H9 (cell line): ENCODE measurements at regions not wholly inside any gene's neighbourhood (a gene's known extent, or its start where the extent isn't known, plus 50 kb on each side); places are given as distances from the start of the nearest gene placed in this dataset.

Source experiments
- DNase-seq: peaks from one replicate; pipeline ENCODE4 v3.0.0-alpha.2; 2017
- H2AFZ ChIP-seq: one replicate; pipeline ENCODE4 v1.6.1; 2013; ENCODE audit warnings: mild to moderate bottlenecking, low read length, control low read depth, moderate library complexity
- H2AK5ac ChIP-seq: 2 replicates; pipeline ENCODE4 v1.6.1; 2013; ENCODE audit warnings: low read length, control low read depth, mixed read lengths; ENCODE audit not compliant: insufficient read length
- H2BK120ac ChIP-seq: one replicate; pipeline ENCODE4 v1.6.1; 2013; ENCODE audit warnings: low read depth, mild to moderate bottlenecking, low read length, control low read depth, inconsistent platforms; ENCODE audit not compliant: poor library complexity, severe bottlenecking
- H2BK12ac ChIP-seq: 2 replicates; pipeline ENCODE4 v1.6.1; 2013; ENCODE audit warnings: low read length, control low read depth, mixed read lengths, low read depth; ENCODE audit not compliant: insufficient read length
- H2BK15ac ChIP-seq: 2 replicates; pipeline ENCODE4 v1.6.1; 2013; ENCODE audit warnings: low read depth, low read length, control low read depth
- H2BK20ac ChIP-seq: one replicate; pipeline ENCODE4 v1.6.1; 2013; ENCODE audit warnings: low read depth, mild to moderate bottlenecking, low read length, control low read depth, inconsistent platforms; ENCODE audit not compliant: poor library complexity, severe bottlenecking
- H2BK5ac ChIP-seq: 2 replicates; pipeline ENCODE4 v1.6.1; 2013; ENCODE audit warnings: low read length, control low read depth, mixed read lengths; ENCODE audit not compliant: insufficient read length
- H3K14ac ChIP-seq: 2 replicates; pipeline ENCODE4 v1.6.1; 2013; ENCODE audit warnings: low read length, control low read depth; ENCODE audit not compliant: insufficient read depth
- H3K18ac ChIP-seq: 2 replicates; pipeline ENCODE4 v1.6.1; 2013; ENCODE audit warnings: low read depth, mild to moderate bottlenecking, mixed read lengths, low read length, control low read depth; ENCODE audit not compliant: insufficient read length
- H3K23ac ChIP-seq: 2 replicates; pipeline ENCODE4 v1.6.1; 2013; ENCODE audit warnings: low read length, control low read depth, mixed read lengths, low read depth; ENCODE audit not compliant: insufficient read length
- H3K23me2 ChIP-seq: 2 replicates; pipeline ENCODE4 v1.6.1; 2013; ENCODE audit warnings: low read depth, mild to moderate bottlenecking, mixed read lengths, low read length, control low read depth; ENCODE audit not compliant: insufficient read length, poor library complexity, severe bottlenecking
- H3K27ac ChIP-seq: 2 replicates; pipeline ENCODE4 v1.5.1; 2013; ENCODE audit warnings: low read length, control low read depth, mixed read lengths, low read depth; ENCODE audit not compliant: insufficient read length
- H3K27me3 ChIP-seq: 2 replicates; pipeline ENCODE4 v1.6.1; 2013; ENCODE audit warnings: low read length, control low read depth, inconsistent platforms; ENCODE audit not compliant: insufficient read depth
- H3K4ac ChIP-seq: 2 replicates; pipeline ENCODE4 v1.6.1; 2013; ENCODE audit warnings: low read depth, mild to moderate bottlenecking, control low read depth, inconsistent platforms, low read length, moderate library complexity
- H3K4me1 ChIP-seq: 2 replicates; pipeline ENCODE4 v1.6.1; 2013; ENCODE audit warnings: low read length, control low read depth, inconsistent platforms; ENCODE audit not compliant: insufficient read depth
- H3K4me2 ChIP-seq: 2 replicates; pipeline ENCODE4 v1.6.1; 2013; ENCODE audit warnings: low read length, control low read depth, mixed read lengths; ENCODE audit not compliant: insufficient read length, insufficient read depth
- H3K56ac ChIP-seq: 2 replicates; pipeline ENCODE4 v1.6.1; 2013; ENCODE audit warnings: low read depth, mild to moderate bottlenecking, mixed read lengths, low read length, control low read depth; ENCODE audit not compliant: insufficient read length
- H3K79me1 ChIP-seq: 2 replicates; pipeline ENCODE4 v1.6.1; 2013; ENCODE audit warnings: low read depth, mild to moderate bottlenecking, moderate library complexity, low read length, control low read depth, inconsistent platforms; ENCODE audit not compliant: insufficient read depth, poor library complexity, severe bottlenecking
- H3K79me2 ChIP-seq: 2 replicates; pipeline ENCODE4 v1.6.1; 2013; ENCODE audit warnings: low read length, control low read depth, inconsistent platforms; ENCODE audit not compliant: insufficient read depth
- H3K9ac ChIP-seq: 2 replicates; pipeline ENCODE4 v1.6.1; 2013; ENCODE audit warnings: low read length, control low read depth, mixed read lengths; ENCODE audit not compliant: insufficient read length; ENCODE audit errors: extremely low read depth
- H3K9me3 ChIP-seq: one replicate; pipeline ENCODE4 v1.6.1; 2013; ENCODE audit warnings: low read depth, low read length, inconsistent platforms; ENCODE audit not compliant: control insufficient read depth
- H3T11ph ChIP-seq: one replicate; pipeline ENCODE4 v1.6.1; 2013; ENCODE audit warnings: mild to moderate bottlenecking, low read length, control low read depth, inconsistent platforms
- H4K20me1 ChIP-seq: one replicate; pipeline ENCODE4 v1.6.1; 2013; ENCODE audit not compliant: control insufficient read depth, insufficient read length, insufficient read depth
- H4K5ac ChIP-seq: 2 replicates; pipeline ENCODE4 v1.6.1; 2013; ENCODE audit warnings: low read depth, mild to moderate bottlenecking, mixed read lengths, low read length, control low read depth; ENCODE audit not compliant: insufficient read length
- H4K8ac ChIP-seq: replicated peaks from 2 replicates; pipeline ENCODE4 v1.6.1; 2013; ENCODE audit warnings: low read length, control low read depth, mixed read lengths, low read depth; ENCODE audit not compliant: insufficient read length
- H4K91ac ChIP-seq: 2 replicates; pipeline ENCODE4 v1.6.1; 2013; ENCODE audit warnings: low read depth, mild to moderate bottlenecking, moderate library complexity, mixed read lengths, low read length, control low read depth; ENCODE audit not compliant: insufficient read length
- H3K27ac Mint-ChIP-seq, 3 experiments: 2 replicates in 2 of 3; 3 replicates in 1 of 3; pipeline ENCODE4 v1.8.0; 2020 to 2021; ENCODE audit warnings: mixed read lengths in 3 of 3, mild to moderate bottlenecking in 1 of 3, moderate library complexity in 1 of 3
- H3K27me3 Mint-ChIP-seq: 2 replicates; pipeline ENCODE4 v1.8.0; 2021; ENCODE audit warnings: low read depth, mild to moderate bottlenecking, moderate library complexity, mixed read lengths
- H3K36me3 Mint-ChIP-seq, 3 experiments: 2 replicates in 2 of 3; 3 replicates in 1 of 3; pipeline ENCODE4 v1.8.0; 2020 to 2021; ENCODE audit warnings: low read depth in 3 of 3, mixed read lengths in 3 of 3; ENCODE audit not compliant: insufficient read depth in 1 of 3
- H3K4me1 Mint-ChIP-seq, 2 experiments: 2 replicates each; pipeline ENCODE4 v1.8.0; 2020; ENCODE audit warnings: mixed read lengths in 2 of 2
- H3K4me3 Mint-ChIP-seq, 2 experiments: 2 replicates in 1 of 2; 3 replicates in 1 of 2; pipeline ENCODE4 v1.8.0; 2020 to 2021; ENCODE audit warnings: mild to moderate bottlenecking in 2 of 2, mixed read lengths in 2 of 2, moderate library complexity in 1 of 2
- H3K9me3 Mint-ChIP-seq, 2 experiments: 2 replicates in 1 of 2; 3 replicates in 1 of 2; pipeline ENCODE4 v1.8.0; 2020; ENCODE audit warnings: mild to moderate bottlenecking in 2 of 2, mixed read lengths in 2 of 2, moderate library complexity in 1 of 2
- WGBS: extraction: QIAGEN DNeasy Blood & Tissue Kit; methylation state at CpG from one replicate; pipeline ENCODE4 v1.1.7; 2013; ENCODE audit warnings: missing lambda C conversion rate, low lambda C conversion rate, mixed read lengths; ENCODE audit not compliant: insufficient read length; ENCODE audit errors: extremely low coverage; 5-methylcytosine and 5-hydroxymethylcytosine counted together
- TF ChIP-seq, protein P1 (sequence below): fragments of 200-600 bp; sonication (generic); conservative IDR thresholded peaks from 3 replicates; pipeline ENCODE4 v1.8.0; 2021; ENCODE audit warnings: antibody characterized with exemption, mild to moderate bottlenecking

DNA sequence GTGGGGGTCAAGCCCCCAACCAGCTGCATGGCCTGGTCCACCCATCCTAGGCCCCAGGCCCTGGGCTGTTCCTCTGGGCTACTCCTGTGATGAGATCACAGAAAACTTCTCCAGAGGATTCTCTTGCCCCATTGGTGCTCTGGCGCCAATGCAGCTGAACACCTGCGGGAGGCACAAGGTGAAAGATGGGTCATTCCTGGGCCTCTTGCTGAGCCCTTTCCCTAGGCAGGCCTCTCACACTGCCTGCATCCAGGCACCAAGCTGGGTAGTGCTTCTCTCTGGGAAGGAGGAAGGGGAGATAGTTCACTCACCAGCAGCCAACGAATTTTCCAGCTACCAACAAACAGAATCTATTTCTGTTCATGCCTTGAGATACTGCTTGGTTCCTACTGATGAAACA is 142.1 kb downstream of the PXDC1 start:
- Histone ChIP-seq H3T11ph (no peak overlapping the region), H3K79me1 (no peaks in the 10 kb centered on the region), H2BK5ac (no peak overlapping the region), H2AFZ (no peak overlapping the region), H4K20me1 (no peaks in the 10 kb centered on the region), H3K27ac (no peak overlapping the region), H3K27me3 (no peaks in the 10 kb centered on the region), H3K56ac (no peak overlapping the region), H3K9me3 (no peaks in the 10 kb centered on the region), H3K14ac (no peak overlapping the region), H3K79me2 (no peaks in the 10 kb centered on the region), H3K9ac (no peak overlapping the region), H4K91ac (no peak overlapping the region), H3K4me2 (no peak overlapping the region), H3K23me2 (no peaks in the 10 kb centered on the region), H4K5ac (no peak overlapping the region), H2AK5ac (no peak overlapping the region), H3K4ac (no peak overlapping the region), H3K23ac (no peak overlapping the region), H3K4me1 (peaks cover 4% of the 10 kb centered on the region; the same call in 1 of the 2 replicates), H3K18ac (no peak overlapping the region), H2BK20ac (no peak overlapping the region), H2BK120ac (no peak overlapping the region), H2BK15ac (no peak overlapping the region), H4K8ac (no peak overlapping the region), H2BK12ac (no peak overlapping the region)
- H3K4me1 Mint-ChIP-seq: peaks cover 4 to 7% of the 10 kb centered on the region in 2 experiments; a peak in 3 of 4 replicates
- H3K9me3 Mint-ChIP-seq: no peaks in the 10 kb centered on the region
- no peak overlapping the region for H3K4me3 Mint-ChIP-seq
- no peaks in the 10 kb centered on the region; the same call in none of the 2 replicates for H3K27me3 Mint-ChIP-seq
- H3K27ac Mint-ChIP-seq: no peak overlapping the region
- no peaks in the 10 kb centered on the region for H3K36me3 Mint-ChIP-seq
- TF ChIP-seq, protein P1, sequence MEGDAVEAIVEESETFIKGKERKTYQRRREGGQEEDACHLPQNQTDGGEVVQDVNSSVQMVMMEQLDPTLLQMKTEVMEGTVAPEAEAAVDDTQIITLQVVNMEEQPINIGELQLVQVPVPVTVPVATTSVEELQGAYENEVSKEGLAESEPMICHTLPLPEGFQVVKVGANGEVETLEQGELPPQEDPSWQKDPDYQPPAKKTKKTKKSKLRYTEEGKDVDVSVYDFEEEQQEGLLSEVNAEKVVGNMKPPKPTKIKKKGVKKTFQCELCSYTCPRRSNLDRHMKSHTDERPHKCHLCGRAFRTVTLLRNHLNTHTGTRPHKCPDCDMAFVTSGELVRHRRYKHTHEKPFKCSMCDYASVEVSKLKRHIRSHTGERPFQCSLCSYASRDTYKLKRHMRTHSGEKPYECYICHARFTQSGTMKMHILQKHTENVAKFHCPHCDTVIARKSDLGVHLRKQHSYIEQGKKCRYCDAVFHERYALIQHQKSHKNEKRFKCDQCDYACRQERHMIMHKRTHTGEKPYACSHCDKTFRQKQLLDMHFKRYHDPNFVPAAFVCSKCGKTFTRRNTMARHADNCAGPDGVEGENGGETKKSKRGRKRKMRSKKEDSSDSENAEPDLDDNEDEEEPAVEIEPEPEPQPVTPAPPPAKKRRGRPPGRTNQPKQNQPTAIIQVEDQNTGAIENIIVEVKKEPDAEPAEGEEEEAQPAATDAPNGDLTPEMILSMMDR: no peak
- DNase-seq: no peak
- WGBS: no CpG with 5 or more reads among the region's 3 CpGs
